A172 (cell line): ENCODE measurements at regions not wholly inside any gene's neighbourhood (a gene's known extent, or its start where the extent isn't known, plus 50 kb on each side); places are given as distances from the start of the nearest gene placed in this dataset.

Source experiments
- DNase-seq: peaks from one replicate; pipeline ENCODE4 v3.0.0-alpha.2; 2015; ENCODE audit warnings: low spot score

DNA sequence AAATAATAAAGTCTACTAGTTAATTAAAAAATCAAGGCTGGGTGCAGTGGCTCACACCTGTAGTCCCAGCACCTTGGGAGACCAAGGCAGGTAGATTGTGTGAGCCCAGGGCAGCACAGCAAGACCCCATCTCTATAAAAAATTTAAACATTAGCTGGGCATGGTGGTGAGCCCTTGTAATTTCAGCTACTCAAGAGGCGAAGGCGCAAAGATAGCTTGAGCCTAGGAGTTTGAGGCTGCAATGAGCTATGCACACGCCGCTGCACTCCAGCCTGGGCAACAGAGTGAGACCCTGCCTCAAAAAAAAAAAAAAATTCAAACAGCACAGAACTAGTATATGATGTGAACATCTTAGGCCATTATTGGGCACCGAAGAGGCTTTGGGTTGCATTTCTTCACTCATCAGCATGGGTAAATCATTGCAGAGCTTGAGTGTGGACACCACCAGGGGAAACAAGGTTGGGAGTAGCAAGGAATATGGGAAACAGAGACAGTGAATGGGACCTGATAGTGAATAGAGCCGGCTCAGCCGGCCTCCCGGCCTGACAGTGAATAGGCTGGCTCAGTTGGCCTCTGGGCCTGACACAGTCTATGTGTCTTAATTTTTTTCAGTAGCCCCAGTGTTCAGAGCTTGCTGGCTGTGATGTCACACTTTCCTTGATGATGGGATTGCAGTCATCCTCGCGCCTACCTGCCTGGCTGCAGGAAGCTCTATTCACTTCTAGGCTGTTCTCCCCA is 89.1 kb upstream of the ERRFI1 start:
- no peak for DNase-seq

GRCh38 chr1:8113262-8114220 is 87.4 kb upstream of the ERRFI1 start:
- DNase-seq = no peak

DNA sequence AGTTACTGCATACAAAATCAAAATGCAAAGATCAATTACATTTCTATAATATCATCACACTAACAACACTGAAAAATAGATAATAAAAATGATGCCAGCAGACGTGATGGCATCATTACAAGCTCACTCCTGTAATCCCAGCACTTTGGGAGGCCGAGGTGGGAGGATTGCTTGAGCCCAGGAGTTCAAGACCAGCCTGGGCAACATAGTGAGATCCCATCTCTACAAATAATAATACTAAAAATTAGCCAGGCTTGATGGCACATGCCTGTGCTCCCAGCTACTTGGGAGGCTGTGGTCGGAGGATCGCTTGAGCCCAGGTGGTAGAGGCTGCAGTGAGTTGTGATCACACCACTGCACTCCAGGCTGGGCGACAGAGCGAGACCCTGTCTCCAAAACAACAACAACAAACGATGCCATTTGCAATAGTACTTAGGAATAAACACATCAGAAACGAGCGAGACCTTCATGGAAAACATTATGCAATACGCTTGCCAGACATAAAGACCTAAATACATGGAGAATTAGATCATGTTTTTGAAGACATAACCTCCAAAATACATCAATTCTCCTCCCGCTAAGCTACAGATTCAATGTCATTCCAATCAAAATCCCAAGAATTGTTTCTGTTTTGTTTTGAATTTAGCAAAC is 86.6 kb upstream of the ERRFI1 start:
- no peak for DNase-seq

- no peak for DNase-seq
These were observed 85.5 kb upstream of the ERRFI1 start for GRCh38 chr1:8111560-8111959.

- no peak for DNase-seq
These were observed 83.1 kb upstream of the ERRFI1 start for GRCh38 chr1:8109216-8109615.

DNA sequence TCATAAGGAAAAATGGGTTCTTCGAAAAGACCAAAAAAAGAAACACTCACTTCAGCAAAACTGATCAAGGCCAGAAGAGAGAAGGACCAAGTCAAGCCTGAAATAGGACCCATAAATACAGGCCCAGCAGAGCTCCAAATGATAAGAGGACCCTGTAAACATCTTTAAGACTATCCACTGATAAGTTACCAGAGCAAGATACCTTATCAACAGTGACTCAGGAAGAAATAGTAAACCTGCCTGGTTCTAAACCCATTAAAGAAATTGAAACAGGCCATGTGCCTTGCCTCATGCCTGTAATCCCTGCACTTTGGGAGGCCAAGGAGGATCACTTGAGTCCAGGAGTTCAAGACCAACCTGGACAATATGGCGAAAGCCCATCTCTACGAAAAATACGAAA is 81.8 kb upstream of the ERRFI1 start:
- no peak for DNase-seq

GRCh38 chr1:8104278-8105236 is 78.4 kb upstream of the ERRFI1 start:
- DNase-seq = no peak

GRCh38 chr1:8097908-8098307 is 71.8 kb upstream of the ERRFI1 start:
- no peak for DNase-seq

- DNase-seq = peak; percentile 94
These were observed 71.1 kb upstream of the ERRFI1 start for GRCh38 chr1:8097077-8097799.

DNA sequence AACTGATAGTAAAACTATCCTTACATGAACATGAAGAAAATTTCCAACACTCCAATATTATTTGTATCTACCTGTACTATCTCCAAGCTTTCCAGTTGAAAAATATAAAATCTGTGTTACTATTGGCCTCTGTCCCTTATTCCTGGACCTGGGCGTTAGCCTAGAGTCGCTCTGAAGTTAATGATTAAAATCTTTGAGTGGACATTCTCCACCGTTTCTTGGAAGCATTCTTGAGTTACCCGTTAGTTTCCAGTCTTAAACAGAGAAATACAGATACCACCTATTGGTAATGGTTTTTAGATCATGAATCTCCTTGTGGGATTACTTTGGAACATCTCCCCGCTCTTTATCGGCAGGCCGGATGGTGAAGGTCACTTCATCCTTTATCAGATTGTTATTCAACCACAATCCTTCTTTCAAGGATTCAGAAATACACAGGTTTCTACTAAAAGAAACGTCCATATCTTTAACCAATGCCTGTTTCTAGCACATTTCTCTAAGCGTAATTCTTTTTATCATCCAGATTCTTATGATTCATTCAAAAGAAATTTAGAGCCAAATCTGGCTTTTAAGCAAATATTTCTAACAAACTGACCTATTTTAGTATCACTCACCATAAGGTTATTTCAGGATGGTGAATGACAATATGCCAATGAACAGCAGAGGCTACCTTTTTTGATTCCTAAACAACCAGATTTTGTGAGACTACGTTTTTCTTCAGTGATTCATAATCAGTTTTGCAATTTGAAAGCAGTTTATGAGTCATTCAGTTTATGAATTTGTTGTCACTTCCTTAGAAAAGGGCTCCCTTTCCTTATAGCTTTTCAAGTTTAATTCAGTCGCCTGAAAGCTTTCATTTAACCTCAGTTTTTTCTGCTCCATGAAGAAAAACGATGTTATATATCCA is 70.2 kb upstream of the ERRFI1 start:
- DNase-seq = peak; percentile 87

DNA sequence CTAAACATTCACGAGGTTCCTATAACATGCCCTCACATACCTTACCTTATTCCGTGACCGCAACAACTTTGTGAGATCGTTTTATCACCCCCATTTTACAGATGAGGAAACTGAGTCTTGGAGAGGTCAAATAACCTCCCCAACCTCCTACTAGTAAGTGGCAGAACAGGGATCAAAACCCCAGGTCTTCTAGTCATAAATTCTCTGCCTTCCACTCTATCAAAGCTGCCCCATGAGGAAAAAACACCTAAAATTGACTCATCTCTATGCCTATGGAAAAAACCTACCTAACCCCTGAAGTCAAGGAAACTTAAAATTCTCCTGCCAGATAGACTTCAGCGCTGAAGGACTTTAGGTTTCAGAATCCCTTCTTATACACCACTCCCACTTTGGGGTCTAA is 69.5 kb upstream of the ERRFI1 start:
- peak; percentile 24 for DNase-seq

DNA sequence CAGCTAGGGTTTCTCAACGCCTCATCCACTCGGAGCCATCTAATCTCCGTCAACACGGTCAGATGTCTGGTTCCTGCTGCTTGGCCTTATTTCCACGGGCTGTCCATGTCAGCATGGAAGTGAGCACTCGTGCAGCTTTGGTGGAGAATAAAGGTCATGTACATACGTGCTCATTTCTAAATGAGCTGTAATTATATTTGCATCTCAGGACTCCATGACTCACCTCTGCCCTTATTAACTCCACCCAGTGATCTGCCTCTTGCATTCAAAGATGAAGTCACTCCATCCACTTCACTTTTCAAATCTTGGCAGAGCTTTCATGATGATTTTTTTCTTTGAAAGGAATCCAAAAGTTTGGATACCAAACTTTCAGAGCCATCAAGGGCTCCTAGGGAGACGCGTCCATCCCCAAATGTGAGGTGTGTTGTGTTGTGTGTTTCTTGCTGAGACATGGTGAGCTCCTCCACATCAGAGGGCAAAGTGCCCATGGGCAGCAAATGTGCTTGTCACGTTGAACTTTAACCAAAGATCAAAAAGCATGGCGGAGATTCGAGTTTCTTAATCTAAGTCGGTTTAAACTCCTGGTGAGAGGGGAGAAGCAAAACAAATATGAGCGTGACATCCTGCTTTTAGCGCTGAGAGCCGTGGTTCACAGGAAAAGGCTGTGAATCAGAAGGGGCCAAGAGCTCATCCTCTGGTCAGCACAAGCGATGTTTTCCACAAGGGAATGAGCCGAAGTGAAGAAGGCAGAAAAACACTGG is 68.6 kb upstream of the ERRFI1 start:
- peak; percentile 54 for DNase-seq

- DNase-seq = no peak
These were observed 67.3 kb upstream of the ERRFI1 start for GRCh38 chr1:8093221-8093980.

DNA sequence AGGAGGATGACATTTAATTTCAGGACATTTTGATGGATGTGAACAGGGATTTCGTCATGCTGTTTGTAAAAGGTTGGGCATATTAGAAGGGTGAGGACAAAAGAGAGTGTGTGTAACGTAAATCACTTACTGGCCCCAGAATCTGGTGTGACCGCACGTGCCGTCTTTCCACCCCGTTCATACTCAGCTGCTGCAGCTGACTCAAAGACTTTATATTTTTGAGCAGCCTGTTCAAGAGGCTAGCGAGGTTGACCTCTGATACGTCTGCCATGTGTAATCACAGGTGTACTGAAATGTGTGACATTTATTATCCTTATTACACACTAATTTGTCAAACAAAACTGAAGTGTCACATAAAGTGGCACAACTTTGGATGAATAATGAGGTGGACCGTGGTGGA is 66.5 kb upstream of the ERRFI1 start:
- DNase-seq = no peak

DNA sequence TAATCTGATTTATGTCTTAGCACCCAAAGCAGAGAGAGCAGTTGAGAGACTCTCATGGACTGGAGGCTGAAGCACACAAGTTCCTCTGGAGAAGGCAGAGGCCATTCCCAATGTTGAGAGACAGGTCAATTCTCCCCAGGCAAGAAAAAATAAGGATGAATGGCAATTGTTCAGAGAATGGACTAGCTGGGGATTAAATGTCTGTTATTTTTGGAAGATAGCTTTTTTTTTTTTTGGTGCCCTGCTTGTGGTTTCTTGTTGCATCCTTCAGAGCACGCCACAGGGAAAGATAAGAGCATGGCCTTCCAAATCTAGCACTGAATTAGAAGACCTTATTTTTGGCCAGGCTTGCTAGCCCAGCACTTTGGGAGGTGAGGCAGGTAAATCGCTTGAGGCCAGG is 65.6 kb upstream of the ERRFI1 start:
- peak; percentile 42 for DNase-seq

GRCh38 chr1:8090241-8090702 is 64.2 kb upstream of the ERRFI1 start:
- DNase-seq = peak; percentile 87

GRCh38 chr1:8089535-8090228 is 63.6 kb upstream of the ERRFI1 start:
- peak; percentile 36 for DNase-seq
